GM06990 (cell line): ENCODE measurements at regions not wholly inside any gene's neighbourhood (a gene's known extent, or its start where the extent isn't known, plus 50 kb on each side); places are given as distances from the start of the nearest gene placed in this dataset.

ENCODE experiments used
- DNase-seq: peaks from one replicate; pipeline ENCODE4 v3.0.0-alpha.2; 2011; ENCODE audit not compliant: insufficient read length; ENCODE audit errors: extremely low read depth
- H3K27me3 ChIP-seq: replicated peaks from 2 replicates; pipeline ENCODE4 v1.6.0; 2011; ENCODE audit warnings: low read length; ENCODE audit not compliant: control insufficient read depth, insufficient read depth
- H3K36me3 ChIP-seq: 2 replicates; pipeline ENCODE4 v1.5.1; 2011; ENCODE audit warnings: low read length; ENCODE audit not compliant: control insufficient read depth, insufficient read depth
- H3K4me3 ChIP-seq: replicated peaks from 2 replicates; pipeline ENCODE4 v1.5.1; 2011; ENCODE audit warnings: low read depth, mild to moderate bottlenecking, control low read depth, low read length
- TF ChIP-seq, protein P1 (sequence below): IDR thresholded peaks from 2 replicates; pipeline ENCODE4 v1.5.1; 2011; ENCODE audit warnings: low read length, control low read depth, mild to moderate bottlenecking, inconsistent platforms; ENCODE audit not compliant: insufficient read depth, poor library complexity, severe bottlenecking

DNA sequence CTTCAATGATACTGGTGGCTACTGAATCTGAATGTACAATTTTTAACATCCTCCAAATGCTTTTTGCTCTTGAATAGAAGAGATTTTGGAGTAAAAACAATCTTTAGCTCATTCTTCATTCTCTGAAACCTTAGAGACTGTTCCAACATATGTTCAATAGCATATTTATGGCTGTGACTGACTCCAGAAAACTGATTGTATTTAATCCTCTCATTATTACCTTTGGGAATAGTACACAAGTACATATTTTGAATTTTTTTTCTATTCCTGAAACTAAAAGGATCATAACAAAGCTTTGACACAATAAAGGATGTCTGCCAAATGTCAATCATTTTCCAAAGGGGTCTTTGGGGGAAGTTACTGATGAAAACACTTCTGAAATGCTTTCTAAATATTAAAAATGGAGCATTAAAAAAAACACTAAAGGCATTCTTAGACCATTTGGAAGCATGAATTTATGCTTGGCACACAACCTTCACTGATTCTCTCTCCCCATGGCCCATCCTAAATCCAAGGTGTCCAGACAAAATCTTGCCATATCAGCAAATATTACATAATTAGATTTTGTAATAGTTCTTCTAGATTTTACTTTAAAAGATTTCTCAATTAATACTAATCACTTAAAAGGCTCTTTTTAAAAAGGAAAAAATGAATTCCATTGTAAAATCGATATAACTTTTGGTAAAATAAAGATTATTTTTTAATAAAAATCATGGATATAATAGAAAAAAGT lies 936.8 kb downstream of the EPHA3 start:
- no peaks in the 10 kb centered on the region for H3K27me3 ChIP-seq
- DNase-seq, result no peak
- no peaks in the 10 kb centered on the region for H3K36me3 ChIP-seq
- TF ChIP-seq, protein P1, sequence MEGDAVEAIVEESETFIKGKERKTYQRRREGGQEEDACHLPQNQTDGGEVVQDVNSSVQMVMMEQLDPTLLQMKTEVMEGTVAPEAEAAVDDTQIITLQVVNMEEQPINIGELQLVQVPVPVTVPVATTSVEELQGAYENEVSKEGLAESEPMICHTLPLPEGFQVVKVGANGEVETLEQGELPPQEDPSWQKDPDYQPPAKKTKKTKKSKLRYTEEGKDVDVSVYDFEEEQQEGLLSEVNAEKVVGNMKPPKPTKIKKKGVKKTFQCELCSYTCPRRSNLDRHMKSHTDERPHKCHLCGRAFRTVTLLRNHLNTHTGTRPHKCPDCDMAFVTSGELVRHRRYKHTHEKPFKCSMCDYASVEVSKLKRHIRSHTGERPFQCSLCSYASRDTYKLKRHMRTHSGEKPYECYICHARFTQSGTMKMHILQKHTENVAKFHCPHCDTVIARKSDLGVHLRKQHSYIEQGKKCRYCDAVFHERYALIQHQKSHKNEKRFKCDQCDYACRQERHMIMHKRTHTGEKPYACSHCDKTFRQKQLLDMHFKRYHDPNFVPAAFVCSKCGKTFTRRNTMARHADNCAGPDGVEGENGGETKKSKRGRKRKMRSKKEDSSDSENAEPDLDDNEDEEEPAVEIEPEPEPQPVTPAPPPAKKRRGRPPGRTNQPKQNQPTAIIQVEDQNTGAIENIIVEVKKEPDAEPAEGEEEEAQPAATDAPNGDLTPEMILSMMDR, result no peak
- H3K4me3 ChIP-seq, result no peak overlapping the region

DNA sequence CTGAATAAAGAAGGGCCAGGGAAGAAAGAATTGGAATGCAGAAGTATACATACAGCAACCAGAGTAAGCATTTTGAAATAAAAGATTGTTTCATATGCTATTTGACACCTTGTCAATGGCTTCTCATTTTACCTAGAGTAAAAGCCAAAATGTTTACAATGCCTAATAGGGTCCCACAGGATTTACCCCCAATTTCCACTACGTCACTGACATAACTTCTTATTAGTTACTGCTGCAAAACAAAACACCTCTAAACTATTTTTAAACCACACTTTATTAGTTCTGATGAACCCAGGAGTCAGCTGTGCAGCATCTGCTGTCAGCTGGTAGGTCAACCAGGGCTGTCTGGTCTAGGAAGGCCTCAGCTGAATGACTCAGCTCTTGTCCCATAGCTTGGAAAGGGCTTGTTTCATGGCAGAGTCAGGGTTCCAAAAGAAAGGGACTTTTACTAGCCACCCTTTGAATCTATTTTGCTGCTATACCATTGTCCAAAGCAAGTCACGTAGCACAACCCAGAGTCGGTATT lies 945.1 kb downstream of the EPHA3 start:
- TF ChIP-seq, protein P1, result no peak
- Histone ChIP-seq H3K4me3 (no peak overlapping the region), H3K36me3 (no peaks in the 10 kb centered on the region), H3K27me3 (no peaks in the 10 kb centered on the region)
- DNase-seq, result no peak

DNA sequence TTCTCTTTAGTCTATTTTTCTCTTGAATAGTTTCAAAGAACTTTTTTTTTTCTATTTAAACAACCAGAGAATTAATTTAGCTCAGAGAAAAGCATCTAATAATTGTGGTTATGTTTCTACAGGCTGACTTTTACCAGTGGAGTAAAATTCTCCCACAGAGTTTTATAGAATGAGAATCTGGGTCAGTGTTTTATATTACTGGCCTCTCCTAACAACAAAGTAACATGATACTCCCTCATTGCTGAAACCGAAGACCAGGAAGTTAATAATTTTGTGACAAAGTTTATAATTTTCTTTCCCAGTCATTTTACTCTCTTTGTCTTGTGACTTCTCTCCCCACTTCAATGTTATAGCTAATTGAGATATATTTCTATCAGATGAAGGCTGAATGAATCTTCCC lies 946.9 kb downstream of the EPHA3 start:
- DNase-seq, result no peak
- Histone ChIP-seq H3K27me3 (no peaks in the 10 kb centered on the region), H3K36me3 (no peaks in the 10 kb centered on the region), H3K4me3 (no peak overlapping the region)
- TF ChIP-seq, protein P1, result no peak

DNA sequence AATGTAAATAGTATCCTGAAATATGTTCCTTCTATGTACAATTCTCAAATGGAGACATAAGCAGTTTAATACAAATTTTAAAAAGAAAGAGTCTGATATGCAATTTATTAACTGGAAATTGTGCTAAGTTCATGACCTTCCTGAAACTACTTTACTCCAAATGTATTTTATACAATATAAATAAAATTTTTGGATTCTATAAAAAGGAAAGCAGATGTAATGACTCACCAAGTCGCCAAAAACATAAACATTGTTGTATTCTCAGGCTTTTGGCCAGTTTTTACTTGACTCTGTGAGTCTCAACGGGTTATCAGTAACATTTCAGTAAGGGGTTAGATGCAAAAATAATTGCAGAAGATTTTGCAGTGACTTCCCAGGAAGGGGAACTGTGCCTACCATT lies 948.2 kb downstream of the EPHA3 start:
- TF ChIP-seq, protein P1, result no peak

DNA sequence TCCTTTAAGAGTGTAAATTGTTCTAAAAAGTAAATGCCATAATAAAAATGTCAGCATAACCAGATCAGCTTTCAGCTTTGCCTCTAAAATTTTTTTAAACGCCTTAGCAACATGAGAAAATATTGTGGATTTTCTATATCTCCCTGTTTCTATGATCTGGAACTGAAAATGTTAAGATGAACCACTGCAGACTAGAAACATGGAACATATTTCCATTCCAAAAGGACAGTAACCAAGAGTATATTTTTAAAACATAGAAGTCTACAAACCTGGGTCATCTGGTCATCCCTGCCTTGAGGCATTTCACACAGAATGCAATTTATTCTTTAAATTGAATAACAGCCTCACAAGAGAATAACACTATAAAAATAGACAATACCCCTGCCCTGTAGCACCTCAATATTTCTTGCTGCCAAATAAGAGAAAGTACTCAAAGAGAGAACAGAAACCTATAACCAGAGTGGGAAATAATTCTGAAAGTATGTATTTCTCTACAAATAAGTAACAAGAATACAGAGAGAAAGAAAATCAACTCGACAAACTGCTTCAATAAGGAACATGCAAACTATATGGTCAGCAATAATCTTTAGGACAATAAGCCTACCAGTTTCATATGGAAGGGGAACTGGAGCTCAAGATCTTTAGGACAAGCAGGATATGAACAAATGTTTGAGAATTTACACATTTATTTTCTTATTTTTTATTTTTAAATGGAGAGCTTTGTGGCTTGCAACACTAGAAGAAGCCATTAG lies 949.0 kb downstream of the EPHA3 start:
- DNase-seq, result no peak
- no peak overlapping the region for H3K4me3 ChIP-seq
- H3K27me3 ChIP-seq, result no peaks in the 10 kb centered on the region
- TF ChIP-seq, protein P1, result no peak
- H3K36me3 ChIP-seq, result no peaks in the 10 kb centered on the region

More for the DNA sequence above, 948.2 kb downstream of the EPHA3 start:
- no peak for DNase-seq
- no peak overlapping the region for H3K4me3 ChIP-seq
- no peaks in the 10 kb centered on the region for H3K27me3 ChIP-seq
- no peaks in the 10 kb centered on the region for H3K36me3 ChIP-seq
